RWPE2 (cell line): ENCODE measurements at regions not wholly inside any gene's neighbourhood (a gene's known extent, or its start where the extent isn't known, plus 50 kb on each side); places are given as distances from the start of the nearest gene placed in this dataset.
"Not testable (repeated sequence)": the region's sequence is repeated elsewhere in the genome, so short reads cannot be mapped to it uniquely, and the experiment has no call there.

Source experiments
- ATAC-seq: fragments of 200-7000 bp; cut with Tn5 transposase; 3 replicates; pipeline ENCODE4 v1.9.1; 2021; ENCODE audit warnings: low read depth
- DNase-seq: peaks from one replicate; pipeline ENCODE4 v3.0.0-alpha.2; 2020; ENCODE audit warnings: low spot score
- H3K27ac ChIP-seq: fragments of 450-650 bp; 2 replicates; pipeline ENCODE4 v1.5.1; 2017; ENCODE audit warnings: mild to moderate bottlenecking; ENCODE audit not compliant: poor library complexity, severe bottlenecking
- H3K27me3 ChIP-seq: fragments of 250-450 bp; sonication (Bioruptor Pico); 2 replicates; pipeline ENCODE4 v1.5.1; 2021; ENCODE audit warnings: mild to moderate bottlenecking, moderate library complexity; ENCODE audit not compliant: insufficient read depth, poor library complexity, severe bottlenecking
- H3K36me3 ChIP-seq: fragments of 250-450 bp; sonication (Bioruptor Pico); 2 replicates; pipeline ENCODE4 v1.5.1; 2020; ENCODE audit warnings: low read depth, mild to moderate bottlenecking, moderate library complexity
- H3K4me1 ChIP-seq: fragments of 250-450 bp; sonication (Bioruptor Pico); 2 replicates; pipeline ENCODE4 v1.5.1; 2021; ENCODE audit warnings: mild to moderate bottlenecking, moderate library complexity; ENCODE audit not compliant: insufficient read depth, poor library complexity, severe bottlenecking
- H3K4me3 ChIP-seq: fragments of 250-450 bp; sonication (Bioruptor Pico); 2 replicates; pipeline ENCODE4 v1.5.1; 2021; ENCODE audit warnings: mild to moderate bottlenecking, moderate library complexity; ENCODE audit not compliant: severe bottlenecking
- H3K9me3 ChIP-seq: fragments of 250-450 bp; sonication (Bioruptor Pico); 2 replicates; pipeline ENCODE4 v1.5.1; 2021; ENCODE audit warnings: mild to moderate bottlenecking, moderate library complexity; ENCODE audit not compliant: severe bottlenecking
- CTCF ChIP-seq: fragments of 450-650 bp; IDR thresholded peaks from one replicate; pipeline ENCODE4 v1.5.1; 2017; ENCODE audit warnings: mild to moderate bottlenecking, moderate library complexity; ENCODE audit not compliant: poor library complexity, severe bottlenecking

- H3K4me1 ChIP-seq = no peaks in the 10 kb centered on the region
- H3K9me3 ChIP-seq = peaks cover 10% of the 10 kb centered on the region
- DNase-seq (peak; percentile 6), ATAC-seq (no peak)
- no peaks in the 10 kb centered on the region for H3K36me3 ChIP-seq
- no peaks in the 10 kb centered on the region for H3K27me3 ChIP-seq
- no peak overlapping the region for H3K4me3 ChIP-seq
- H3K27ac ChIP-seq = no peak overlapping the region
- TF ChIP-seq CTCF = no peak
These were observed 117.7 kb downstream of the CRLF2 start for GRCh38 chrX:1094566-1095333.

- H3K36me3 ChIP-seq = no peaks in the 10 kb centered on the region
These were observed 118.6 kb downstream of the CRLF2 start for GRCh38 chrX:1093586-1094421.

GRCh38 chrX:1093121-1093520 lies 119.3 kb downstream of the CRLF2 start:
- no peak for TF ChIP-seq CTCF
- no peaks in the 10 kb centered on the region for H3K4me1 ChIP-seq
- ATAC-seq = no peak
- DNase-seq = peak; percentile 46
- no peak overlapping the region for H3K27ac ChIP-seq
- H3K27me3 ChIP-seq = no peaks in the 10 kb centered on the region
- no peak overlapping the region for H3K4me3 ChIP-seq
- peaks cover 13% of the 10 kb centered on the region for H3K9me3 ChIP-seq
- H3K36me3 ChIP-seq = no peaks in the 10 kb centered on the region

More at GRCh38 chrX:1093586-1094421, 118.6 kb downstream of the CRLF2 start:
- Histone ChIP-seq H3K4me3 (no peak overlapping the region), H3K27me3 (no peaks in the 10 kb centered on the region), H3K9me3 (peaks cover 11% of the 10 kb centered on the region), H3K27ac (no peak overlapping the region), H3K4me1 (no peaks in the 10 kb centered on the region)
- ATAC-seq = no peak
- TF ChIP-seq CTCF = no peak
- peak; percentile 42 for DNase-seq

GRCh38 chrX:1086444-1087409 lies 125.7 kb downstream of the CRLF2 start:
- DNase-seq (peak; percentile 27), ATAC-seq (peak; percentile 76)
- no peaks in the 10 kb centered on the region for H3K27me3 ChIP-seq
- peaks cover 12% of the 10 kb centered on the region for H3K9me3 ChIP-seq
- no peaks in the 10 kb centered on the region for H3K4me1 ChIP-seq
- H3K36me3 ChIP-seq = no peaks in the 10 kb centered on the region
- TF ChIP-seq CTCF = no peak
- no peak overlapping the region for H3K27ac ChIP-seq
- no peak overlapping the region for H3K4me3 ChIP-seq

- not testable (repeated sequence) for H3K4me1 ChIP-seq, H3K27me3 ChIP-seq, ATAC-seq, H3K27ac ChIP-seq, H3K4me3 ChIP-seq, H3K36me3 ChIP-seq
- H3K9me3 ChIP-seq = peaks cover 12% of the 10 kb centered on the region
- peak; percentile 11 for DNase-seq
These were observed 126.6 kb downstream of the CRLF2 start for GRCh38 chrX:1085871-1086270.
